Epidermal melanocyte (primary cell): ENCODE measurements at regions not wholly inside any gene's neighbourhood (a gene's known extent, or its start where the extent isn't known, plus 50 kb on each side); places are given as distances from the start of the nearest gene placed in this dataset.

Experiments
- DNase-seq: peaks from one replicate; pipeline ENCODE4 v3.0.0; 2011; ENCODE audit warnings: low spot score; ENCODE audit not compliant: insufficient read length

- DNase-seq: no peak
Observed at GRCh38 chrX:146144039-146144438, 326.4 kb downstream of the SLITRK2 start.

GRCh38 chrX:146154191-146154590 is 336.6 kb downstream of the SLITRK2 start:
- DNase-seq: no peak

GRCh38 chrX:146160443-146161203 is 343.0 kb downstream of the SLITRK2 start:
- no peak for DNase-seq

GRCh38 chrX:146173742-146174141 is 356.1 kb downstream of the SLITRK2 start:
- peak; percentile 23 for DNase-seq

- no peak for DNase-seq
Observed at GRCh38 chrX:146181858-146182257, 364.2 kb downstream of the SLITRK2 start.

- DNase-seq: no peak
Observed at GRCh38 chrX:146186540-146186939, 368.9 kb downstream of the SLITRK2 start.

GRCh38 chrX:146189371-146189770 is 371.7 kb downstream of the SLITRK2 start:
- DNase-seq: no peak

- DNase-seq: no peak
Observed at GRCh38 chrX:146208821-146209220, 391.2 kb downstream of the SLITRK2 start.

GRCh38 chrX:146224442-146224841 is 406.8 kb downstream of the SLITRK2 start:
- DNase-seq: no peak

- no peak for DNase-seq
Observed at GRCh38 chrX:146238173-146238572, 420.5 kb downstream of the SLITRK2 start.

GRCh38 chrX:146241902-146242301 is 424.3 kb downstream of the SLITRK2 start:
- no peak for DNase-seq

- no peak for DNase-seq
Observed at GRCh38 chrX:146243041-146243440, 425.4 kb downstream of the SLITRK2 start.

- DNase-seq: no peak
Observed at GRCh38 chrX:146259207-146259606, 441.6 kb downstream of the SLITRK2 start.

- no peak for DNase-seq
Observed at GRCh38 chrX:146264763-146265375, 447.2 kb downstream of the SLITRK2 start.

GRCh38 chrX:146278381-146278780 is 460.8 kb downstream of the SLITRK2 start:
- DNase-seq: no peak
